ENCODE measurements at regions not wholly inside any gene's neighbourhood (a gene's known extent, or its start where the extent isn't known, plus 50 kb on each side); places are given as distances from the start of the nearest gene placed in this dataset.

DNA sequence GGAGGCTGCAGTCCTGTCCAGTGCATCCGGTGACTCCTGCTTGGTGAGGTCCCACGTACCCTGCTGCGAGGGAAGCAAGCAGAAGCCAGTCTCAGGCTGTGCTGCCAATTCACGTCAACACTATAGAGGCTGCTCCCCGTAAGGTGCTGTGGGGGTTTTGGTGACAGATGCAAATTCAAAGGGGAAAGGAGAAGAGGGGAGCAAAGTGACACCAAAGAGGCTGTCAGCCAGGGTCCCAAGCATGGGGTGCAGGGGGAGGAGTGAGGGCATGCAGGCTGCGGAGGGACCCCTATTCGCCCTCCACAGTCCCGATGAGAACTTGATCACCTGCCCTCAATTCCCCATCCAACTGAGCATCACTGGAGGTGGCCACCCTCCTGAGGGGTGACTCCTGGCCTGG, 179.4 kb upstream of the HS6ST1 start:
- intact Hi-C loops (cut with DNase I), result loop anchor here (10.0 kb wide), 1 partner anchor 173 kb away; no protein-coding TSS in a partner anchor
- DNase-seq (ENCODE audit: low spot score), result no peak

DNA sequence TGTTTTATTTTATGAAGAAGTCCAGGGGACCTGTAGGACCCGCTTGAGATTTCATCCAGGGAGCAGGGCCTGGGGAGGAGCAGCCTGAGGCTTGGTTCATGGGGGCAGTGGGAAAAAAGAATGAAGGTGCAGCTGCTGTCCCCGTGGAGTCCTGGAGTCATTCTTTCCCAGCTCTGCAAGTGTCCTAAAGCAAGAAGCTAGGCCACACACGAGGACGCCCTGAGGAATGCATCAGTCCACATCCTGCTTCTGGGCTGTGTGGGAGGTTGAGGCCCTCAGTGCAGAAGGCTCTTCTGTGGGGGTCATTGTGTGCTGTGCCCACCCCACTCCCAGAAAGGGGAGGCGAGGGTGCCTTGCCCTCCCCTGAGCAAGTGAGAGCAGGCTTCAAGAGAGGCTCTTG, 179.9 kb upstream of the HS6ST1 start:
- DNase-seq (ENCODE audit: low spot score), result no peak
- intact Hi-C loops (cut with DNase I), result loop anchor here (10.0 kb wide), 1 partner anchor 174 kb away; no protein-coding TSS in a partner anchor

DNA sequence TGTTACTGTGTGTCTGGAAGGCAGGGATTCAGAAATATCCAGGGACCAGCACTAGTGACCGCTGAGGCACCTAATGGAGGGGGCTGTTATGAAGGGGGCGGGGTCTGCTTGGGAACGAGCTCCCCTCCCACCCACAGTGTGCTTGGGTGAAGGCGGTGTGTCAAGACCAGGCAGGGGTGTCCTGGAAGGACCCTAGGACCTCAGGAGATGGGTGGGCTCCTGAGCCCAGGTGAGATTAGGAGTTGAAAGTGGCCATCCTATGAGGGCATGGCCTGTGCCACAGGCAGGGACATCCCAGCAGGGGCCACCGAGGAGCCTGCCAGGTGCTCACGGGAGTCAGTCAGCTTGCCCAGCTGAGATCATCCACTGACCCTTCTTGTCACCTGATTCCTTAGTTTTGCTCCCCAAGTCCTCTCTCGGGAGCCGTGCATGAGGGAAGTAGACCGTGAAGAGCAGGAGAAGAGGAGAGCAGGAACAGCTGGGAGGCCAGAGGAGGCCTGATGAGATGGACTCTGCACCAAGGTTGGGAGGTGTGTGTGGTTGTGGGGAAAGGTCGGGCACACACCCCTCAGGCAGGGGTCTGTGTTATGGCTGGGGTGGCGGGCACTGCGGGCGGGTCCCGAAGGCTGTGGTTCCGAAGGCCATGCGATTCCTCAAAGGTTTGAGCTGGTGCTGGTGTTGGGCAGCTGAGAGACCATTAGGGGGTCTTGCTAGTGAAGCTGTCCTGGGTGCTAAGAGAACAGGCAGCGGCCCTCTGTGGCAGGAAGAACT, 180.9 kb upstream of the HS6ST1 start:
- no peak for DNase-seq (ENCODE audit: low spot score)
- intact Hi-C loops (cut with DNase I), result loop anchor here (10.0 kb wide), 1 partner anchor 175 kb away; no protein-coding TSS in a partner anchor

DNA sequence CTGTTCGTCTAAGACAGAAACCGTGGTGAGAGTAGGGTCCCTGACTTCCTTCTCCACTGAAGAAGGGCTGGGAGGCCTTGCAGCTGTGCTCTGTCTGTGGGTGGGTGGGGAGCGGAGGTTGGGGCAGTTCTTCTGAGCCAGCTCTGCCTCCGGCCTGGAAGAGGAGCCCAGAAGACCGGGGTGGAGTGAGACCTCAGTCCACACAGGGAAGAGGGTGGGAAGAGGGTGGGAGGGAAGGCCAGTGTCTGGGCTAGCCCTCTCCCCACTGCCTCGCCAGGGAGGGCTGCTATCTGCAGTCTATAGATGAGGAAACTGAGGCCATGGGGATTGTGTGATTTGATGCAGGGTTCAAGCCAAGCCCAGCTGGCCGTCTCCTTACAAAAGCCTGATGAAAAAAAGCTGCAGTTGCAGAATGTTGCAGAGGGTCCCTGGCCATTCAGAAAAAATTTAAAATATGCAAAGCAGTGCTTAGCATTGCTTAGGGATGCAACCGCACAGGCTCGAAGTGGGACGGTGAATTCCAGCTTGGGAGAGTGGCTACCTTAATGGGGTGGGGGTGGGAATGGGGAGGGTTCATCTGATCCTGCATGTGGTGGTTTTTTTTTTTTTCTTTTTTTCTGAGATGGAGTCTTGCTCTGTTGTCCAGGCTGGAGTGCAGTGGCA, 181.6 kb upstream of the HS6ST1 start:
- no peak for DNase-seq (ENCODE audit: low spot score)
- intact Hi-C loops (cut with DNase I), result no loop called here

DNA sequence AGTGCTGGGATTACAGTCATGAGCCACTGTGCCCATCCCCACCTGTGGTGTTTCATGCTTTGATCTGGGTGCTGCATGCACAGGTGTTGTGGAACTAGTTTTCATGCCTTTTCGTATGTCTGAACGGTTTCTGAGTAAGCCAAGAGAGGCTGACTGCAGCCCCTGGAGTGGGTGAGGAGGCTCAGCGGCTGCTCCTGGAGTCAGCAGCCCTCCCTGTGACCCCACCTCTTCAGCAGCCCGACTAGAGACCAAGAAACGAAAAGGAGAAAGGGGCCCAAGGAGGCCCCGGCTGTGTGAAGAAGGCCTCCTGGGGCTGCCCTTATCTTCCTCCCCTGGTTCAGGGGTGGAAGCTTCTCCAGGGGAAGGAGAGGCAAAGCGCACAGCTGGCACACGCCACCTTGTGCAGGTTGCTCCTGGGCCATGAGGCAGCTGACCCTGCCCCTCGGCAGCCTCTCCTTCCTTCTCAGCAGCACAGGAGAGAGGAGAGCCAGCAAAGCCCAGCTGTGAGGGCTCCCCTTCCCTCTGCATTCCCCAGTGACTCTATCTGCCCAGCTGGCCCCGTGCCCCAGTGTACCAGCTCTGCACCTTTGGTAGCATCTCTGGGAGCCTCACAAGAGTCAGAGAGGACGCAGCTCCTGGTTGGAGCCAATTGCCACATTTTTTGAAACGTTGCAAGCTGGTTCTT, 182.5 kb upstream of the HS6ST1 start:
- intact Hi-C loops (cut with DNase I), result no loop called here
- no peak for DNase-seq (ENCODE audit: low spot score)

DNA sequence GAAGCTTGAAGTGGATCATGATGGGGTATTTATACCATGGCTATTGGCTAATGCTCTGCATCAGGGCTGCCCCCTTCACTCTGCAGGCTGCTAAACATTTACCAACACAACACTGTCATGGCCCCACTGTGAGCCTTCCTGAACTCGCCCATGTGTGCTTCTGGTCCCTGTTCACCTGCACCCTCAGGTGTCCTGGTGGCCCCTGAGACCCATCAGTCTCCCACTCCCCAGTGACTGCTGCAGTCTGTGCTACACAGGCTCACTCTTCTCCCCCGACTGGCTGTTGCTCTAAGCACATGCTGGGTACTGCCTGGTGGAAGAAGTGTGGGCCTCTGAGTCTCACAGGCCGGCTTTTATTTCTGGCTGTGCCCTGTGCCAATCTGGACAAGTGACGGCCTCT, 183.0 kb upstream of the HS6ST1 start:
- intact Hi-C loops (cut with DNase I), result no loop called here
- DNase-seq (ENCODE audit: low spot score), result no peak

DNA sequence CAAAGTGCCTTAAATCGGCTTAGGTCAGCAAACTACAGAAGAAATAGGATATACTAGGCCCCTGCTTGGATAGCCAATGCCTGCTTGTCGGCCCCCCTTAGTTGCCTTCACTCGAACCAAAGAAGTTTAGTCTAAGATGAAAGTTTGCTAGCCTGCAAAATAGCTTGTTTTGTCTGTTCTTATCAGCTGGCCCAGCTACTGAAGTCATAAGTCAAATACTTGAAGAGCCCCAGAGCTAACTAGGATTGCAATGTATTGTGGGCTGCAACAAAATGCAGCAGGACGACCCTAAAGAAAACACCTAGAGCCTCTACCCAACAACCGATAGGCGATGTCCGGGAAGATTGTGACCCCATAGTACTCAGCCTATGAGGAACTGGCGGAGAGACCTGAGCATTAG, 183.5 kb upstream of the HS6ST1 start:
- intact Hi-C loops (cut with DNase I), result no loop called here
- DNase-seq (ENCODE audit: low spot score), result no peak

DNA sequence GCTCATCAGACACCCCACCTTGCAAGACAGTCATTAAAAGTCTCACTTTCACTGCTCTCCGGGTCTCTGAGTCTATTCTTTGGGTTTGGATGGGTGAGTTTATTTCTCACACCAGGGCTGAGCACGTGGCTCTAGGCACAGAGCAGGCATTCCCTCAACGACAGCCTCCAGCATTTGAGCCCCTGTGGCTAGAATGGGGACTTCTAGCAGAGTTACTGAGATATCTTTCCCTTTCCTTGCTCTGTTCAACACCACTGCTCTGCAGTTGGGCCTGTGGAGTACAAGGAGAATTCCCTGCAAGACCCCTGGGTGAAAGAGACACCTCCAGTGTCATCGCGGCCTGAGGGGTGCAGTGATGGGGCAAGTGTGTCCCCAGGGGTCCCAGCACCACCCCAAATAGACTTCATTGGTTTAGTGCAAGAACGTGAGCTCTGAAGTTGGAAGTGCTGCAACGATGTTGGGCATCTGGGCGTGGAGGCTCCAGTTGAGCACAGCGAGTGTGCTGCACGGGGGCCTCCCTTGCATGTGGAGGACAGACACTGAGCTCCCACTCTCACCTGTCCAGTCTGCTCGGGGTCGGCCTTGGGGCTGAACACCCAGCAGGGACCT, 184.1 kb upstream of the HS6ST1 start:
- intact Hi-C loops (cut with DNase I), result no loop called here
- DNase-seq (ENCODE audit: low spot score), result no peak

DNA sequence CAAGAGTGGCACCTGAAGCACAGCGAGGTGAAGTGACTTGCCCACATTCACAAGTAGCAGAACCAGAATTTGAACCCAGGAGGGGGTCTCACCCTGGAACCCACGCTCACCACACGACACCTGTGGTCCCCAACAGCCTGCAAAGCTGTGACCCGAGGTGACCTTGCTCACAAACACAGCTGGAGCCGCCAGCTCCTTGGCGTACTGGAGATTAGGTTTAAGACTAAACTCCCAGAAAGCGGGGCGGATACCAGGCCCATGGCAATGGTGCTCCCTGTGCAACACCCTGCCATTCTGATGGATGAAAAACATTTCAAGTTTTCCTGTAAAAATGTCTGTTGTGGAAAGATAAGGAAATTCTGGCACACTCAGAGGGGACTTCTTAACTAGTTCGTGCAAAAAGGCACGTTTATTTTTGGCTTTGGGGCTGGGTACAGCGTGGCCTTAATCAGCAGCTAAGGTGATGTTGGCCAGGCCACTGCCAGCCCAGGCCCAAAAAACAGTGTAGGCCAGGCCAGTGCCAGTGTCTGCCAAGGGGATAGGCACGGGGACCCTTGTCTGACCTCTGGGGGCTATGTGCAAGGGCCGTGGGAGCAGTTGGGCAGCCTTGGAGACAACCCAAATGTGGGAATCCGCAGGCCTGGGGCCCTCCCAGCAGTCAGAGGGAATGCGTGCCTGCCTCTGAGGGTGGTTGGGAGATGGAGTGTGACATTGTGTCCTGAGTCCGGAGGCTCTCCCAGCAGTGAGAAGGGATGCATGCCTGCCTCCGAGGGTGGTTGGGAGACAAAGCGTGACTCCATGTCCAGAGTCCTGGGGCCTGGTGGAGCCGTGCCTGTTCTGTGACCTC, 185.0 kb upstream of the HS6ST1 start:
- intact Hi-C loops (cut with DNase I), result no loop called here

DNA sequence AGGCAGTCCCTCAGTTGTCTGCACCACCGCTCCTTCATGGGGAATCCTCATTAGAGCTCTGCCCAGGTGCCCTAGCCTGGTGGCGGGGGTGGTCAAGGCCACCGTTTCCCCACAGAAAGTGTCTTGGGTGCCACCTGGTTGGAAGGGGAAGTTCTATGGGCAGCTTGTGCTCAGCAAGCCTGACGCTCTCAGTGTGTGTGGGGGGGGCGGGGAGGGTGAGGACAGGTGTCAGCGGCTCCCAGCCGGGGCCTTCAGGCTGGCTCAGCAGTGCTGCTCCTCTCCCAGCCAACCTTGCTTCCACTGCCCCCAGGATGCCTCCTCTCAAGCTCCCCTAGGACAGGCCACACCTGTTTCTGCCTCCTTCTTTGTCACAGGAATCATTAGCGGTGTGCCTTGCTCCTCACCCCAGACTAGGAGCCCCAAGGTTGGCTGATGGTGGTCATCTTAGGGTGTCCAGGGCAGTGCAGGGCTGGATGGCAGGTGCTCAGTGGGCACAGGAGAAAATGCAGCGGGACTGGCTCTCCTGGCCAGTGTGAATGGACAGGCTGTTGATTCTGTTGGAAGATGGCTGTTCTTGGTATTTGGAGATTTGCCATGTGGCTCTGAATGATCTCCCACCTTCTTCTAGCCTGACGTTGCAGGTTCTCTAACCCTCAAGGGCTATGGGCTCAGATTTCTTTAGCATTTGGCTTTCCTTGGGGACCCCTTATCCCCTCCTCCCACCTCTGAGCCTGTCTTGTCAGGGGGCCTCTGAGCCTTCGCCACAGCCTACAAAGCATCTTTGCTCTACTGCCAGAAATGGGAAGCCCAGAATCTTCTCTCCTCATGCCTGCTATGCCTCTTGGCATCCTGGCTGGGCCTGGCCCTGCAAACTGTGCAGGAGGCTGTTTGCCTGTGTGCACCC, 185.8 kb upstream of the HS6ST1 start:
- intact Hi-C loops (cut with DNase I), result no loop called here

More for the DNA sequence above, 185.0 kb upstream of the HS6ST1 start:
- DNase-seq (ENCODE audit: low spot score), result no peak

DNA sequence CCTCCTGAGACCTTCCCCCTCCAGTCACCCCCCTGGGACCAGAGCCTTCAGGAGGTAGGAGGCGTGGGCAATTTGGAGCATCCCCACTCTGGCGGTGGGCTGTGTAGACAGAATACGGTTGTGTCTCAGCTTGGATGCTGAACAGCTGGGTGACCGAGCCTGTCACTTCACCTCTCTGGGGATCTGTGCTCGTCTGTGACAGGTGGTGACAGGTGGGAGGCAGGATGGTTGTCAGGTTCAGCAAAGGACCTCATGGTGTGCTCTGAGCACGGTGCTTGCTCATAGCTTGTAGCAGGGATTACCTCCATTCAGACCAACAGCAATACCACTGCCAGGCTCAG, 186.5 kb upstream of the HS6ST1 start:
- no peak for DNase-seq (ENCODE audit: low spot score)
- intact Hi-C loops (cut with DNase I), result no loop called here

More for the DNA sequence above, 185.8 kb upstream of the HS6ST1 start:
- no peak for DNase-seq (ENCODE audit: low spot score)

DNA sequence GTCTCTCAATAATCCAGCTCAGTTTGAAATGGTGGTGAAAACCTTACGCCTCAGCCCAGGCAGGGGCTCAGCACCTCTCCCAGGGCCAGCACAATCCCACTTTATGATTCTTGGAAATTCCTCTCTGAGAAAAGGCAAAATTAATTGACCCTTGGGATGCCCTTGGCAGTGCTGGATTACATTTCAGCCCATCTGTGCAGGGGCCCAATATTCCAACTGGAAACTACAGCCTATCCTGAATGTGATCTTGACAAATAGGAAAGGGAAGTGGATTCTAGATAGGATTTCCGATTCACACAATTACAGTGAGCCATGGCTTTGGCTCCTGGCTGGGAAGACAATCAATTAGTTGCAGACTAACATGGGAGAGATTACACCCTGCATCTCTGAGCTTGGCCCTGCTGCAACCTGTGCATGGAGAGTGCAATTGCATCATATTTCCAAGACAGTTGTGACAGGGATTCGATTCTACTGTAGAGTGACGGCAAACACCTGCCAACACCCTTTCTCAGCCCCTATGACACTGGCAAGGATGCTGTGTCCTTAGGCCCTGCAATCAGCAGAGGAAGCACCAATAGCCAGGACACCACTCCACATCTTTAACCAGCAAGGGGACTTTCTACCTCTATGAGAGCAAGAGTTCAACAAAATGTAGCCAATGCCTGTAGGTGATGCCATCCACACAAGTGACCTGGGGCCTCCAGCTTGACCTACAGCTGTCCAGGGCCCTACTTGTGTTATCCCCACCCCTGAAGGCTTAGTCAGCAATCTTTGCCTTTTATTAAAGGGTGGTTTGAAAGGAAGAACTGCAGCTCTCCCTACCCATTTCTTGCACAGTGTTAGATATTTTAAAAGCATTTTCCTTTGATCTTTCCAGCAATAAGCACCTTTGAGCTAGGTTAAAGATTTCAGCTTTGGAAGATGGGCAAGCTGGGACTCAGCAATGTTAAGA, 187.2 kb upstream of the HS6ST1 start:
- intact Hi-C loops (cut with DNase I), result no loop called here
- DNase-seq (ENCODE audit: low spot score), result no peak

DNA sequence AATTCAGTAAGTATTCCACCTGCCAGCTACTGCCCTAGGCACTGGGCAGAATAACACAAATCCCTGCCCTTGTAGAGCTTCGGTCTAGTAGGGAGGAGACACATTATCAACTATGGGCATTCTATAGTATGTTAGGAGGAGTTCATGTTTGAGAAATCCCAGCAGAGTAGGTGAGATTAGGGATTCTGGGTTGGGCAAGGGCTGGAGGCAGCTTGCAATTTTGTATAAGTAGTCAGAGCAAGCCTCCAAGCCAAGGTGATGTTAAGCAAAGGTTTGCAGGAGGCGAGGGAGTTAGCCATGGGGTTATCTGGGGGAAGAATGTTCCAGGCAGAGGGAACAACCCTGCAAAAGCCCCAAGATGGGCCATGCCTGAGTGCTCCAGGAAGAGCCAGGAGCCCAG, 187.9 kb upstream of the HS6ST1 start:
- intact Hi-C loops (cut with DNase I), result no loop called here

DNA sequence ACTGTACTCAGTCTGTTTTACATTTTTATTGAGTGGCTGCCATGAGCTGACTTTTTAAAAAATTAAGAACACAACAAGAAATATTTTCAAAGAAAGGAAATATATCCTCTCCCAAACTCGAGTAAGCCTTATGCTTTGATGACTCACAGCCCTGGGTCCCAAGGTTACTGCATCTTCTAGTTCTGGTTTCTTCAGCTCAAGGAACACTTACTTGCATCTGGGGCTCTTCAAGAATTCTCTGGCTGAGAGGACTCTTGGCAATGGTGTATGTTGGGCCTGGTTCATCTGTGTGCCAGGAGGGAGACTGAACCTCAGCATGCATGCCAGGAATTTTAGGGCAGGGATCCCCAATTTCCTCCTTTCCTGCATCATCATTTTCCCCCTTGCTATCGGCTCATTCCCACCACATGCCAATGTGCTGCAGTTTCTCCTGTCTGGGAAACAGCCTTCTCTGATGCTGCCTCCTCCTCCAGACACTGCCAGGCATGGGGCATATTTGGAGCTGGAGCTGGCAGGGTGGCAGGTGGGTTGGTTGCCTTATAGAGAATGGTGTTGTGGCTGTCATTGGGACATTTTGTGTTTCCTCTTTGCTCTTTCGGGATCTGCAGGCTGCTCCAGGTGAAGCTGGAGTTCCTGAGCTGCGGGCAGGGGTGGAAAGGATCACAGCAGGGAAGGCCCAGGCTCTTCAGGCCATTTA, 192.2 kb upstream of the HS6ST1 start:
- DNase-seq (ENCODE audit: low spot score), result no peak
- intact Hi-C loops (cut with DNase I), result no loop called here

More for the DNA sequence above, 187.9 kb upstream of the HS6ST1 start:
- DNase-seq (ENCODE audit: low spot score), result no peak

DNA sequence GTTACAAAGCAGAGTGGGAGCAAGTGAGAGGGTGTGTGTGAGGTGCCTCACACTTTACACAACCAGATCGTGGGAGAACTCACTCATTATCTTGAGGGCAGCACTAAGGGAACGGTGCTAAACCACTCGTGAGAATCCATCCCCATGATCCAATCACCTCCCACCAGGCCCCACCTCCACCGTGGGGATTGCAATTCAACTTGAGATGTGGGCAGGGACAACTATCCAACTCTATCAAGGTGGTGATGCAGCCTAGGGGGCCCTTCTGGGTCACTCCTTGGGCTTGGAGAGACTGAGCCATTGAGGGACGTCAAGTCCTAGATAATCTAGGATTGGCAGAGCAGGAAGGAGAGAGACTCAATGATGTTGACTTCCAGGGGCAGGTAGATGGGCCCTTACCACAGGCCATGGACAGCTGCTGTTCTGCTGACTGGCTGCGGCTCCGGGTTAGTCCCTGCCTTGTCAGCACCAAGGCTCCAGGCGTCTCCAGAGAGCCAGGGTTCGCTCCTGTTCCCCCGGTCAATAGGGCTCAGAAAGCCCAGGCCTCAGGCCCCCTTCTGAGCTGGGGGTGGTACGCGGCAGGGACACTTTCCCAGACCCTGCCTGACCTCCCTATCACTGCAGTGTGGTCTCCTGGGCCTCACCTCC, 193.2 kb upstream of the HS6ST1 start:
- DNase-seq (ENCODE audit: low spot score), result no peak
- intact Hi-C loops (cut with DNase I), result no loop called here

DNA sequence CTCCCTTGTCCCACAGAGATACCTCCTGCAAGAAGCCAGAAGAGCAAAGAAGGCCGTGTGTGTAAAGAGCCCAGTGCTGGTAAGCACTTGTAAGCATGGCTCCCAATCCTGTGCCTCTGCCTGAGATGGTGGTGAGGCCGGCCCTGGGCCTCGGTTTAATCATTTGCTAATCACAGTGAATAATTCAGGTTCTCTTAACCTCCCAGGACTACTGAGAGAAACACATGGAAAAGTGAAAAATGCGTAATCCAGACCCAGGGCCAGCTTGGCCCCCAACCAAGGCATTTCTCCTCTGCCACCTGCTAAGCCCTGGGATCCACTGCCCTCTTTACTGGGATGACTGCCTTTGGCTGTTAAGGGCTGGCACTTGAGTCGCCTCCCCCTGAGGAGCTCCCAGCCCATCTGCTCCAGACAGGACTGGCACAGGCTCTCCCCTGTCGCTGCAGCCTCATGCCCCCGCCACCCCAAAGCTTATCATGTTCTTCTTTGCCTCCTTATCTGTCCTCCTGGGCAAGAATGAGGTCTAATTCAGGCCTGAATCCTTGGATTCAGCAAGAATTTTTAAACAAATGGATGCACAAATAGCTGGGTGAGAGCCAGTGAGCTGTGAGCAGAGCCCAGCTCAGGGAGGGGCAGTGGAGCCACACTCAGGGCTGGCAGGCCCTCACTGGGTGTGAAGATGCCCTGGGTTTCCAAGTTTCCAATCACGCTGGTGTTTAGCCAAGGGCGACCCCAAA, 193.9 kb upstream of the HS6ST1 start:
- DNase-seq (ENCODE audit: low spot score), result no peak
- intact Hi-C loops (cut with DNase I), result no loop called here
